NCI-H2029 treated with DMSO at 0.1 percent for 48 hours (cell line): ENCODE measurements at regions not wholly inside any gene's neighbourhood (a gene's known extent, or its start where the extent isn't known, plus 50 kb on each side); places are given as distances from the start of the nearest gene placed in this dataset.
"Not testable (repeated sequence)": the region's sequence is repeated elsewhere in the genome, so short reads cannot be mapped to it uniquely, and the experiment has no call there.

Experiments
- DNase-seq: peaks from one replicate; lab custom pipeline; 2025; lab: John Stamatoyannopoulos, UW

GRCh38 chr7:114180556-114181266 is 233.9 kb upstream of the FOXP2 start:
- no peak for DNase-seq

- no peak for DNase-seq
Measured at GRCh38 chr7:114175125-114175524, 239.5 kb upstream of the FOXP2 start.

- DNase-seq, result no peak
Measured at GRCh38 chr7:114173170-114173890, 241.3 kb upstream of the FOXP2 start.

- DNase-seq, result not testable (repeated sequence)
Measured at GRCh38 chr7:114169389-114169788, 245.2 kb upstream of the FOXP2 start.

GRCh38 chr7:114160925-114161324 is 242.1 kb upstream of the PPP1R3A start:
- DNase-seq, result no peak

- no peak for DNase-seq
Measured at GRCh38 chr7:114158854-114159253, 240.0 kb upstream of the PPP1R3A start.

GRCh38 chr7:114158275-114158674 is 239.5 kb upstream of the PPP1R3A start:
- no peak for DNase-seq

- no peak for DNase-seq
Measured at GRCh38 chr7:114156178-114156577, 237.4 kb upstream of the PPP1R3A start.

GRCh38 chr7:114155116-114156110 is 236.6 kb upstream of the PPP1R3A start:
- DNase-seq, result no peak

- DNase-seq, result no peak
Measured at GRCh38 chr7:114153700-114154099, 234.9 kb upstream of the PPP1R3A start.

GRCh38 chr7:114152314-114152938 is 233.6 kb upstream of the PPP1R3A start:
- no peak for DNase-seq

GRCh38 chr7:114151777-114152176 is 233.0 kb upstream of the PPP1R3A start:
- DNase-seq, result no peak

GRCh38 chr7:114150689-114151088 is 231.9 kb upstream of the PPP1R3A start:
- DNase-seq, result peak; percentile 22

- DNase-seq, result no peak
Measured at GRCh38 chr7:114148779-114149178, 230.0 kb upstream of the PPP1R3A start.

- no peak for DNase-seq
Measured at GRCh38 chr7:114141415-114141814, 222.6 kb upstream of the PPP1R3A start.

- DNase-seq, result no peak
Measured at GRCh38 chr7:114140561-114140960, 221.8 kb upstream of the PPP1R3A start.

- not testable (repeated sequence) for DNase-seq
Measured at GRCh38 chr7:114139690-114140089, 220.9 kb upstream of the PPP1R3A start.

- DNase-seq, result no peak
Measured at GRCh38 chr7:114138587-114138986, 219.8 kb upstream of the PPP1R3A start.

- no peak for DNase-seq
Measured at GRCh38 chr7:114133717-114134116, 214.9 kb upstream of the PPP1R3A start.

- DNase-seq, result no peak
Measured at GRCh38 chr7:114130866-114131265, 212.1 kb upstream of the PPP1R3A start.

- no peak for DNase-seq
Measured at GRCh38 chr7:114128880-114129279, 210.1 kb upstream of the PPP1R3A start.

- no peak for DNase-seq
Measured at GRCh38 chr7:114126095-114126494, 207.3 kb upstream of the PPP1R3A start.
